ENCODE measurements at regions not wholly inside any gene's neighbourhood (a gene's known extent, or its start where the extent isn't known, plus 50 kb on each side); places are given as distances from the start of the nearest gene placed in this dataset.

- H3K4me3 ChIP-seq (ENCODE audit: control insufficient read depth, low read depth, low read length): no peak overlapping the region
- no peak for TF ChIP-seq CTCF (IDR thresholded peaks at IDR 0.05; ENCODE audit: control insufficient read depth, insufficient read depth, low read depth, low read length, missing control alignments)
Measured at GRCh38 chr3:67745296-67745695, 90.9 kb upstream of the SUCLG2 start.

GRCh38 chr3:67744699-67745098 is 90.3 kb upstream of the SUCLG2 start:
- no peak for DNase-seq (ENCODE audit: low read depth)
- H3K4me3 ChIP-seq (ENCODE audit: control insufficient read depth, low read depth, low read length): no peak overlapping the region
- no peak for TF ChIP-seq CTCF (IDR thresholded peaks at IDR 0.05; ENCODE audit: control insufficient read depth, insufficient read depth, low read depth, low read length, missing control alignments)

More at GRCh38 chr3:67745296-67745695, 90.9 kb upstream of the SUCLG2 start:
- DNase-seq (ENCODE audit: low read depth): no peak

GRCh38 chr3:67739851-67740250 is 85.4 kb upstream of the SUCLG2 start:
- DNase-seq (ENCODE audit: low read depth): no peak
- no peak for TF ChIP-seq CTCF (IDR thresholded peaks at IDR 0.05; ENCODE audit: control insufficient read depth, insufficient read depth, low read depth, low read length, missing control alignments)
- H3K4me3 ChIP-seq (ENCODE audit: control insufficient read depth, low read depth, low read length): no peak overlapping the region

GRCh38 chr3:67737906-67738865 is 83.8 kb upstream of the SUCLG2 start:
- no peak for DNase-seq (ENCODE audit: low read depth)
- no peak for TF ChIP-seq CTCF (IDR thresholded peaks at IDR 0.05; ENCODE audit: control insufficient read depth, insufficient read depth, low read depth, low read length, missing control alignments)

GRCh38 chr3:67737140-67737539 is 82.7 kb upstream of the SUCLG2 start:
- DNase-seq (ENCODE audit: low read depth): no peak
- TF ChIP-seq CTCF (IDR thresholded peaks at IDR 0.05; ENCODE audit: control insufficient read depth, insufficient read depth, low read depth, low read length, missing control alignments): no peak
- no peak overlapping the region for H3K4me3 ChIP-seq (ENCODE audit: control insufficient read depth, low read depth, low read length)

More at GRCh38 chr3:67737906-67738865, 83.8 kb upstream of the SUCLG2 start:
- no peak overlapping the region for H3K4me3 ChIP-seq (ENCODE audit: control insufficient read depth, low read depth, low read length)

GRCh38 chr3:67733269-67733950 is 79.0 kb upstream of the SUCLG2 start:
- H3K4me3 ChIP-seq (ENCODE audit: control insufficient read depth, low read depth, low read length): no peak overlapping the region
- DNase-seq (ENCODE audit: low read depth): no peak
- TF ChIP-seq CTCF (IDR thresholded peaks at IDR 0.05; ENCODE audit: control insufficient read depth, insufficient read depth, low read depth, low read length, missing control alignments): no peak

Data from AG09309 (cell line).